ENCODE measurements at regions not wholly inside any gene's neighbourhood (a gene's known extent, or its start where the extent isn't known, plus 50 kb on each side); places are given as distances from the start of the nearest gene placed in this dataset.

GRCh38 chrX:11889791-11890190 is 131.8 kb downstream of the MSL3 start:
- POLR2A ChIA-PET = no interaction called here
- Histone ChIP-seq H3K79me2 (ENCODE audit: insufficient read depth, low read depth, low read length) (no peaks in the 10 kb centered on the region), H3K36me3 (ENCODE audit: insufficient read depth, low read length) (no peaks in the 10 kb centered on the region), H3K27ac (ENCODE audit: low read depth, low read length, poor library complexity, severe bottlenecking) (no peak overlapping the region), H2AFZ (ENCODE audit: low read length) (no peak overlapping the region), H4K20me1 (ENCODE audit: insufficient read depth, low read length) (no peaks in the 10 kb centered on the region), H3K4me1 (ENCODE audit: insufficient read depth, low read length, poor library complexity, severe bottlenecking) (no peaks in the 10 kb centered on the region), H3K4me2 (ENCODE audit: low read length) (no peak overlapping the region), H3K9me2 (ENCODE audit: insufficient read depth, low read length) (no peaks in the 10 kb centered on the region), H3K9me3 (ENCODE audit: low read length) (no peaks in the 10 kb centered on the region), H3K4me3 (ENCODE audit: low read depth, low read length, poor library complexity, severe bottlenecking) (no peak overlapping the region)
- intact Hi-C loops (cut with micrococcal nuclease; ENCODE audit: unreplicated experiment) = no loop called here
- CTCF ChIA-PET (ENCODE audit: unreplicated experiment) = no interaction called here
- BruUV-seq (replicated peaks) = no TSS peak
- no peak for TF ChIP-seq EZH2phosphoT487 (IDR thresholded peaks at IDR 0.05; ENCODE audit: borderline replicate concordance, low read depth, low read length)
- TF ChIP-seq, protein P1, sequence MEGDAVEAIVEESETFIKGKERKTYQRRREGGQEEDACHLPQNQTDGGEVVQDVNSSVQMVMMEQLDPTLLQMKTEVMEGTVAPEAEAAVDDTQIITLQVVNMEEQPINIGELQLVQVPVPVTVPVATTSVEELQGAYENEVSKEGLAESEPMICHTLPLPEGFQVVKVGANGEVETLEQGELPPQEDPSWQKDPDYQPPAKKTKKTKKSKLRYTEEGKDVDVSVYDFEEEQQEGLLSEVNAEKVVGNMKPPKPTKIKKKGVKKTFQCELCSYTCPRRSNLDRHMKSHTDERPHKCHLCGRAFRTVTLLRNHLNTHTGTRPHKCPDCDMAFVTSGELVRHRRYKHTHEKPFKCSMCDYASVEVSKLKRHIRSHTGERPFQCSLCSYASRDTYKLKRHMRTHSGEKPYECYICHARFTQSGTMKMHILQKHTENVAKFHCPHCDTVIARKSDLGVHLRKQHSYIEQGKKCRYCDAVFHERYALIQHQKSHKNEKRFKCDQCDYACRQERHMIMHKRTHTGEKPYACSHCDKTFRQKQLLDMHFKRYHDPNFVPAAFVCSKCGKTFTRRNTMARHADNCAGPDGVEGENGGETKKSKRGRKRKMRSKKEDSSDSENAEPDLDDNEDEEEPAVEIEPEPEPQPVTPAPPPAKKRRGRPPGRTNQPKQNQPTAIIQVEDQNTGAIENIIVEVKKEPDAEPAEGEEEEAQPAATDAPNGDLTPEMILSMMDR (conservative IDR thresholded peaks at IDR 0.05; ENCODE audit: low read length) = no peak
- no peak for DNase-seq (ENCODE audit: low spot score)

- Histone ChIP-seq H3K36me3 (ENCODE audit: insufficient read depth, low read length) (no peaks in the 10 kb centered on the region), H3K4me2 (ENCODE audit: low read length) (no peak overlapping the region), H3K27ac (ENCODE audit: low read depth, low read length, poor library complexity, severe bottlenecking) (no peak overlapping the region), H2AFZ (ENCODE audit: low read length) (no peak overlapping the region), H4K20me1 (ENCODE audit: insufficient read depth, low read length) (no peaks in the 10 kb centered on the region), H3K9me2 (ENCODE audit: insufficient read depth, low read length) (no peaks in the 10 kb centered on the region), H3K9me3 (ENCODE audit: low read length) (no peaks in the 10 kb centered on the region), H3K4me3 (ENCODE audit: low read depth, low read length, poor library complexity, severe bottlenecking) (no peak overlapping the region), H3K79me2 (ENCODE audit: insufficient read depth, low read depth, low read length) (no peaks in the 10 kb centered on the region), H3K4me1 (ENCODE audit: insufficient read depth, low read length, poor library complexity, severe bottlenecking) (no peaks in the 10 kb centered on the region)
- CTCF ChIA-PET (ENCODE audit: unreplicated experiment) = no interaction called here
- TF ChIP-seq EZH2phosphoT487 (IDR thresholded peaks at IDR 0.05; ENCODE audit: borderline replicate concordance, low read depth, low read length) = no peak
- TF ChIP-seq, protein P1 (conservative IDR thresholded peaks at IDR 0.05; ENCODE audit: low read length) = no peak
- intact Hi-C loops (cut with micrococcal nuclease; ENCODE audit: unreplicated experiment) = no loop called here
- POLR2A ChIA-PET = no interaction called here
- BruUV-seq (replicated peaks) = no TSS peak
- no peak for DNase-seq (ENCODE audit: low spot score)
Measured at GRCh38 chrX:11890836-11891514, 132.9 kb downstream of the MSL3 start.

DNA sequence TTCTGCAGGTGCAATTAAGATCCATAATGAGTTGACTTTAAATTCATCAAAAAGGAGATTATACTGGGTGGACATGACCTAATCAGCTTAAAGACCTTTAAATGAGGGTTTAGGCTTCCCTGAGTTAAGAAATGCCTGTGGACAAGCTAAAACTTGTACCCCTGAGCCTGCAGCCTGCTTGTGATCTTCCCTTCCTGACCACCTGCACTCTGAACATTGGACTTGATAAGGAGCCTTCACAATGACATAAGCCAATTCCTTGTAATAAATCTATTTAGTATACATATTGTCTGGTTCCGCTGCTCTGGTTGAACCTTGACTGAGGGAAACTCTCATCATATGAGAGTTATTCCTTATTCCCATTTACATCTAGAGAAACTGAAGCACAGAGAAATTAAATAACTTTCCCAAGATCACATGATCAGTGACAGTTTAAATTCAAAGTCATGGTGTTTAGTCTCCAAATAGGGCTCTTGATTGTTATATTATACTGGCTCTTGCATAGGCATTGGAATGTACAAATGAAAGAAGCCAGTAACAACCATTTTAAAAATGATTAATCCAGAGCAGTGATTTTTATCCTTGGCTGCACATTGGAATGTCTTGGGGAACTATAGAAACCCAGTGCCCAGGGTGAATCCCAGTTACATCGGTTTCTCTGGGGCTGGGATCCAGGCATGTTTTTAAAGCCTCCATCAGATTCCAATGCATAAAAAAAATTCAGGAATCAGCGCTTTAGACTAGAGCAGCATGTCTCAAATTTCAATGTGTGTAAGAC is 136.1 kb downstream of the MSL3 start:
- no peaks in the 10 kb centered on the region for H3K4me1 ChIP-seq (ENCODE audit: insufficient read depth, low read length, poor library complexity, severe bottlenecking)
- POLR2A ChIA-PET = no interaction called here
- intact Hi-C loops (cut with micrococcal nuclease; ENCODE audit: unreplicated experiment) = no loop called here
- H3K9me2 ChIP-seq (ENCODE audit: insufficient read depth, low read length) = no peaks in the 10 kb centered on the region
- no peak overlapping the region for H2AFZ ChIP-seq (ENCODE audit: low read length)
- no peaks in the 10 kb centered on the region for H3K36me3 ChIP-seq (ENCODE audit: insufficient read depth, low read length)
- CTCF ChIA-PET (ENCODE audit: unreplicated experiment) = no interaction called here
- H3K79me2 ChIP-seq (ENCODE audit: insufficient read depth, low read depth, low read length) = no peaks in the 10 kb centered on the region
- H3K4me2 ChIP-seq (ENCODE audit: low read length) = no peak overlapping the region
- no peak overlapping the region for H3K27ac ChIP-seq (ENCODE audit: low read depth, low read length, poor library complexity, severe bottlenecking)
- H4K20me1 ChIP-seq (ENCODE audit: insufficient read depth, low read length) = no peaks in the 10 kb centered on the region
- H3K9me3 ChIP-seq (ENCODE audit: low read length) = no peaks in the 10 kb centered on the region
- H3K4me3 ChIP-seq (ENCODE audit: low read depth, low read length, poor library complexity, severe bottlenecking) = no peak overlapping the region
- TF ChIP-seq, protein P1 (conservative IDR thresholded peaks at IDR 0.05; ENCODE audit: low read length) = no peak
- TF ChIP-seq EZH2phosphoT487 (IDR thresholded peaks at IDR 0.05; ENCODE audit: borderline replicate concordance, low read depth, low read length) = no peak
- BruUV-seq (replicated peaks) = no TSS peak
- no peak for DNase-seq (ENCODE audit: low spot score)

Measured in OCI-LY7 (cell line).